CD14-positive monocyte (primary cell): ENCODE measurements at regions not wholly inside any gene's neighbourhood (a gene's known extent, or its start where the extent isn't known, plus 50 kb on each side); places are given as distances from the start of the nearest gene placed in this dataset.

ENCODE experiments used
- DNase-seq, 3 donors: peaks; one replicate each; pipeline ENCODE4 v3.0.0-alpha.2; 2011 to 2022
- H2AFZ ChIP-seq: 2 replicates; pipeline ENCODE4 v1.6.0; 2012; ENCODE audit warnings: mild to moderate bottlenecking, low read depth, low read length, inconsistent platforms; ENCODE audit not compliant: insufficient read depth, poor library complexity, severe bottlenecking
- H3K27ac ChIP-seq, 2 donors: 1 replicate in 1 of 2; 2 replicates in 1 of 2; pipeline ENCODE4 v1.5.1; 2012 to 2013; ENCODE audit warnings: low read length in 2 of 2, control low read depth in 1 of 2, inconsistent platforms in 1 of 2, low read depth in 1 of 2, mild to moderate bottlenecking in 1 of 2
- H3K27me3 ChIP-seq, 2 donors: one replicate each; pipeline versions ENCODE4 v1.6.0 to v1.6.1; 2011 to 2013; ENCODE audit warnings: low read length in 2 of 2; ENCODE audit not compliant: control insufficient read depth in 2 of 2, insufficient read depth in 2 of 2
- H3K36me3 ChIP-seq, 2 donors: replicated peaks in 1 of 2; 1 replicate in 1 of 2; 2 replicates in 1 of 2; pipeline versions ENCODE4 v1.5.1 to v1.6.1; 2012 to 2013; ENCODE audit warnings: low read length in 2 of 2, control low read depth in 1 of 2, inconsistent platforms in 1 of 2, mild to moderate bottlenecking in 1 of 2; ENCODE audit not compliant: insufficient read depth in 2 of 2, control insufficient read depth in 1 of 2
- H3K4me1 ChIP-seq, 2 donors: 1 replicate in 1 of 2; 2 replicates in 1 of 2; pipeline versions ENCODE4 v1.5.1 to v1.6.1; 2012 to 2013; ENCODE audit warnings: low read length in 2 of 2, control low read depth in 1 of 2, inconsistent platforms in 1 of 2, mild to moderate bottlenecking in 1 of 2, moderate library complexity in 1 of 2; ENCODE audit not compliant: insufficient read depth in 2 of 2, control insufficient read depth in 1 of 2
- H3K4me2 ChIP-seq: replicated peaks from 2 replicates; pipeline ENCODE3; 2012; ENCODE audit warnings: low read length, moderate library complexity, mild to moderate bottlenecking; ENCODE audit not compliant: poor library complexity, severe bottlenecking; ENCODE audit errors: extremely low read depth
- H3K4me3 ChIP-seq, 3 experiments: fragments of 200-600 bp in 1 of 3; sonication (generic) in 1 of 3; replicated peaks in 1 of 3; 1 replicate in 2 of 3; 2 replicates in 1 of 3; pipeline ENCODE4 v1.5.1; 2011 to 2013; ENCODE audit warnings: low read length in 3 of 3, mild to moderate bottlenecking in 3 of 3, control low read depth in 2 of 3, low read depth in 2 of 3, inconsistent platforms in 1 of 3, moderate library complexity in 1 of 3
- H3K79me2 ChIP-seq: 2 replicates; pipeline ENCODE4 v1.6.0; 2012; ENCODE audit warnings: mild to moderate bottlenecking, control low read depth, inconsistent platforms, low read length, moderate library complexity; ENCODE audit not compliant: insufficient read depth
- H3K9ac ChIP-seq: 2 replicates; pipeline ENCODE4 v1.6.0; 2017; ENCODE audit warnings: low read length, mild to moderate bottlenecking; ENCODE audit not compliant: insufficient read depth, poor library complexity, severe bottlenecking
- H3K9me3 ChIP-seq, 2 donors: replicated peaks in 1 of 2; 1 replicate in 1 of 2; 2 replicates in 1 of 2; pipeline versions ENCODE4 v1.5.1 to v1.6.1; 2012 to 2013; ENCODE audit warnings: low read length in 2 of 2, control low read depth in 1 of 2; ENCODE audit not compliant: control insufficient read depth in 1 of 2, insufficient read depth in 1 of 2
- H4K20me1 ChIP-seq: 2 replicates; pipeline ENCODE4 v1.6.0; 2012; ENCODE audit warnings: mild to moderate bottlenecking, low read length, control low read depth, moderate library complexity; ENCODE audit not compliant: insufficient read depth
- H3K27ac Mint-ChIP-seq, 7 donors: one replicate each; pipeline ENCODE4 v1.8.0; 2020; ENCODE audit warnings: mild to moderate bottlenecking in 7 of 7, mixed read lengths in 7 of 7, moderate library complexity in 6 of 7, inconsistent platforms in 2 of 7
- H3K27me3 Mint-ChIP-seq, 3 donors: one replicate each; pipeline ENCODE4 v1.8.0; 2021 to 2022; ENCODE audit warnings: low read depth in 3 of 3, mild to moderate bottlenecking in 3 of 3, mixed read lengths in 3 of 3, moderate library complexity in 3 of 3, inconsistent platforms in 1 of 3
- H3K36me3 Mint-ChIP-seq, 2 donors: one replicate each; pipeline ENCODE4 v1.8.0; 2020; ENCODE audit warnings: mixed read lengths in 2 of 2, inconsistent platforms in 1 of 2, mild to moderate bottlenecking in 1 of 2
- H3K4me1 Mint-ChIP-seq: one replicate; pipeline ENCODE4 v1.8.0; 2020; ENCODE audit warnings: mild to moderate bottlenecking, mixed read lengths
- H3K4me3 Mint-ChIP-seq, 2 donors: one replicate each; pipeline ENCODE4 v1.8.0; 2020; ENCODE audit warnings: mild to moderate bottlenecking in 2 of 2, mixed read lengths in 2 of 2, moderate library complexity in 1 of 2
- H3K9me3 Mint-ChIP-seq, 7 donors: one replicate each; pipeline ENCODE4 v1.8.0; 2020 to 2022; ENCODE audit warnings: mixed read lengths in 7 of 7, mild to moderate bottlenecking in 6 of 7, moderate library complexity in 6 of 7, inconsistent platforms in 2 of 7
- WGBS: methylation state at CpG from one replicate; pipeline ENCODE4 v1.1.5; 2013; ENCODE audit warnings: missing lambda C conversion rate; ENCODE audit not compliant: insufficient coverage; 5-methylcytosine and 5-hydroxymethylcytosine counted together
- intact Hi-C, 2 donors: fragments of 100-400 bp; cut with micrococcal nuclease; formaldehyde crosslinking; loops; one replicate each; pipeline versions ENCODE4 v1.15.0 to v1.15.1; 2023
- TF ChIP-seq, protein P1 (sequence below): fragments of 200-600 bp; IDR thresholded peaks from one replicate; pipeline ENCODE4 v1.8.0; 2022; ENCODE audit warnings: antibody characterized with exemption, mild to moderate bottlenecking

DNA sequence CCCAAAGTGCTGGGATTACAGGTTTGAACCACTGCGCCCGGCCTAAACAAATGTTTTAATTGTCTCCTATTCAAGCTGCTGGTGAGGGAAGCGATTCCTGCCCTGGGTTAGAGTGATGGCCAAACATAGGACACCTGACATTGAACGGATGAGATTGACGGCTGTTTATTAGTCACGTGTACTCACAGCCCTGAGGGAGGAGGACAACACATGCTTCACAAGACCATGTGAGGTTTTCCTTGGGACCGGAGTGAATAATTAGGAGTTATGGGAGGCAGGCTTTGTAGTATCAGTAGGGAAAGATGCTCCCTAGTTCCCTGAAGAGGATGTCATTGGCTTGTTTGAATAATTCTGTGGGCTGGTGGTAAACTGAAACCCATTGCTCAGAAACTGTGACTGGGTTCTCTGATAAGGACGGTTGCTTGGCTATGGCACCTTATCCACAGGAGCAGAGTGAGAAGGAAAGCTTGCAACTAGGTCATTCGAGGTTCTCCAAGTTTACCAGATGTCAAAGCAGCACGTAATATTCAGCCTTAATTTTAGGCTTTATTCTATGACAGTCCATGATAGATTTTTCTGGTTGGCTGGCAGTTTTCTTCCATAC lies 245.8 kb downstream of the PLA2G4A start:
- Histone ChIP-seq H3K9ac (no peak overlapping the region), H3K27me3 (no peaks in the 10 kb centered on the region), H3K9me3 (peaks cover 7 to 12% of the 10 kb centered on the region in 2 donors), H3K79me2 (no peaks in the 10 kb centered on the region), H4K20me1 (no peaks in the 10 kb centered on the region), H3K36me3 (no peaks in the 10 kb centered on the region), H2AFZ (no peak overlapping the region), H3K4me1 (no peaks in the 10 kb centered on the region), H3K4me3 (no peak overlapping the region), H3K4me2 (no peak overlapping the region), H3K27ac (no peak overlapping the region)
- Mint-ChIP-seq H3K27me3 (peaks cover 0 to 2% (median 0%) of the 10 kb centered on the region in 3 donors), H3K4me1 (no peaks in the 10 kb centered on the region), H3K27ac (no peak overlapping the region), H3K36me3 (no peaks in the 10 kb centered on the region), H3K9me3 (peaks cover 5 to 18% (median 13%) of the 10 kb centered on the region in 7 donors), H3K4me3 (no peak overlapping the region)
- 97% methylated on average over 8 of the region's 10 CpGs for WGBS
- intact Hi-C loops = no loop called here
- DNase-seq = no peak
- TF ChIP-seq, protein P1, sequence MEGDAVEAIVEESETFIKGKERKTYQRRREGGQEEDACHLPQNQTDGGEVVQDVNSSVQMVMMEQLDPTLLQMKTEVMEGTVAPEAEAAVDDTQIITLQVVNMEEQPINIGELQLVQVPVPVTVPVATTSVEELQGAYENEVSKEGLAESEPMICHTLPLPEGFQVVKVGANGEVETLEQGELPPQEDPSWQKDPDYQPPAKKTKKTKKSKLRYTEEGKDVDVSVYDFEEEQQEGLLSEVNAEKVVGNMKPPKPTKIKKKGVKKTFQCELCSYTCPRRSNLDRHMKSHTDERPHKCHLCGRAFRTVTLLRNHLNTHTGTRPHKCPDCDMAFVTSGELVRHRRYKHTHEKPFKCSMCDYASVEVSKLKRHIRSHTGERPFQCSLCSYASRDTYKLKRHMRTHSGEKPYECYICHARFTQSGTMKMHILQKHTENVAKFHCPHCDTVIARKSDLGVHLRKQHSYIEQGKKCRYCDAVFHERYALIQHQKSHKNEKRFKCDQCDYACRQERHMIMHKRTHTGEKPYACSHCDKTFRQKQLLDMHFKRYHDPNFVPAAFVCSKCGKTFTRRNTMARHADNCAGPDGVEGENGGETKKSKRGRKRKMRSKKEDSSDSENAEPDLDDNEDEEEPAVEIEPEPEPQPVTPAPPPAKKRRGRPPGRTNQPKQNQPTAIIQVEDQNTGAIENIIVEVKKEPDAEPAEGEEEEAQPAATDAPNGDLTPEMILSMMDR = no peak

DNA sequence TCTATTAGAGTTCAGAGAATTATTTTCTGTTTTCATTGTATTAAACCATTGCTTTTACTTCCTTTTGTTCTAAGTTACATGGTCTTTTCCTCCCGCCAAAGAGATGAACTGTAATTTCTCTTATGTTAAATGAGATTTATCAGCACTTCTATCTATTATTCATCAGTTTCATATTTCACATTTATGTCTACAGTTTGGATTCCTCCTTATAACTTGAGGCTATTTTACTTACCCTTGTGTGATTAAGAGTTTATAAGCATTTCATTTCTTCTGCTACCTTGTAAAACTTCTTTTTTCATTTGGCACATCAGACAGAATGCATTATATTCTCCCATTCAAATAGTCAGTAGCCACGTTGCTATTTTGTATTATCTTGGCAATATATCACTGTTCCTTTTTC lies 248.2 kb downstream of the PLA2G4A start:
- H3K27ac ChIP-seq = no peak overlapping the region

More for the DNA sequence above, 248.2 kb downstream of the PLA2G4A start:
- H3K4me1 ChIP-seq = no peaks in the 10 kb centered on the region
- Mint-ChIP-seq H3K36me3 (no peaks in the 10 kb centered on the region), H3K4me3 (no peak overlapping the region), H3K4me1 (no peaks in the 10 kb centered on the region), H3K27me3 (peaks cover 0 to 2% (median 0%) of the 10 kb centered on the region in 3 donors), H3K9me3 (peaks cover 5 to 20% (median 13%) of the 10 kb centered on the region in 7 donors), H3K27ac (no peak overlapping the region)
- no peaks in the 10 kb centered on the region for H3K36me3 ChIP-seq
- H3K9me3 ChIP-seq = peaks cover 7 to 12% of the 10 kb centered on the region in 2 donors
- WGBS = no CpG with 5 or more reads among the region's 2 CpGs
- H3K9ac ChIP-seq = no peak overlapping the region
- no peaks in the 10 kb centered on the region for H3K79me2 ChIP-seq
- no peaks in the 10 kb centered on the region for H3K27me3 ChIP-seq
- no peak for DNase-seq
- H2AFZ ChIP-seq = no peak overlapping the region
- TF ChIP-seq, protein P1 = no peak
- no peaks in the 10 kb centered on the region for H4K20me1 ChIP-seq
- no peak overlapping the region for H3K4me3 ChIP-seq
- H3K4me2 ChIP-seq = no peak overlapping the region
- intact Hi-C loops = no loop called here
